GM19324 (cell line): ENCODE measurements at regions not wholly inside any gene's neighbourhood (a gene's known extent, or its start where the extent isn't known, plus 50 kb on each side); places are given as distances from the start of the nearest gene placed in this dataset.
A peak's percentile ranks its signal among the peaks of the same experiment; 100 is the strongest.
"Not testable (repeated sequence)": the region's sequence is repeated elsewhere in the genome, so short reads cannot be mapped to it uniquely, and the experiment has no call there.

Experiments used
- ATAC-seq: cut with Tn5 transposase; IDR thresholded peaks from one replicate; pipeline ENCODE4 v1.9.1; 2021; ENCODE audit warnings: mild to moderate bottlenecking, moderate library complexity; ENCODE audit not compliant: unreplicated experiment, low FRiP score

GRCh38 chr12:75657354-75657753 is 145.9 kb upstream of the KRR1 start:
- not testable (repeated sequence) for ATAC-seq

- ATAC-seq, result no peak
These were observed 145.2 kb upstream of the KRR1 start for GRCh38 chr12:75656648-75657047.

DNA sequence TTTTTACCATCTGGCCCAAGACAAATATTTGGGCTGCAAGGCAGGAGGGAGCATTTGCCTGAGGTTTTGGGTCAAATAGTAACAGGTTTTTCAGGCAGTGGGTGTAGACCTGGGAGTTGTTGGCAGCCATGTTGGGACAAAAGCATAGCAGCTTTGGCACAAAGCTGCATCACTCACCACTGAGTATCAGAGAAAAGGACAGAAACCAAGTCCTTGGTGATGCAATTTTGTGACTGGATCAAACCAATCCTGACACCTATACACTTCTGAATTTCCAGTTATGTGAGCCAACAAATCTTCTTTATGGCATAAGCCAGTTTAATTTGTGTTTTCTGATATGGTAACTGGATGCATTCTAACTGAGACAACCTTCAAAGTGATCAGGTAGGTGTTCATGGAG is 144.8 kb upstream of the KRR1 start:
- no peak for ATAC-seq

GRCh38 chr12:75655315-75655806 is 144.0 kb upstream of the KRR1 start:
- ATAC-seq, result no peak

DNA sequence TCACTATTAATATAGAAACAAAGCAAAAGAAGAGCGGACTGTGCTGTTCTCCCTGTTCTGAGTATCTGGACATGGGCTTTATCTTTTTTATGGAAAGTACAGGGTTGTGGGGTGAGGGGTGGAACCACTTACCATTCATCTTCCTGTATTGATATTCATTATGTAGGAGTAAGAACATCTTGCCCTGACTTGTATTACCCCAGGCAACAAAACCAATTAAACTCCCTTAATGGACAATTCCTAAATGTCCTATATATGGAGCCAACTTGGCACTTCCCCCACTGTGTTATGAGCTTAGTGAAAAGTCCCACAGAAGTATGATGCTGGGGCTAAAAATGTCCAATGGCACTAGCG is 139.9 kb upstream of the KRR1 start:
- no peak for ATAC-seq

- no peak for ATAC-seq
These were observed 139.4 kb upstream of the KRR1 start for GRCh38 chr12:75650595-75651341.

GRCh38 chr12:75650100-75650499 is 138.7 kb upstream of the KRR1 start:
- no peak for ATAC-seq

GRCh38 chr12:75648856-75649255 is 137.4 kb upstream of the KRR1 start:
- ATAC-seq, result no peak

- no peak for ATAC-seq
These were observed 135.2 kb upstream of the KRR1 start for GRCh38 chr12:75646329-75647210.

GRCh38 chr12:75644472-75645072 is 133.2 kb upstream of the KRR1 start:
- no peak for ATAC-seq

GRCh38 chr12:75643119-75643518 is 131.7 kb upstream of the KRR1 start:
- ATAC-seq, result not testable (repeated sequence)

- ATAC-seq, result no peak
These were observed 130.8 kb upstream of the KRR1 start for GRCh38 chr12:75642226-75642625.

GRCh38 chr12:75641031-75641780 is 129.8 kb upstream of the KRR1 start:
- peak; percentile 98 for ATAC-seq

DNA sequence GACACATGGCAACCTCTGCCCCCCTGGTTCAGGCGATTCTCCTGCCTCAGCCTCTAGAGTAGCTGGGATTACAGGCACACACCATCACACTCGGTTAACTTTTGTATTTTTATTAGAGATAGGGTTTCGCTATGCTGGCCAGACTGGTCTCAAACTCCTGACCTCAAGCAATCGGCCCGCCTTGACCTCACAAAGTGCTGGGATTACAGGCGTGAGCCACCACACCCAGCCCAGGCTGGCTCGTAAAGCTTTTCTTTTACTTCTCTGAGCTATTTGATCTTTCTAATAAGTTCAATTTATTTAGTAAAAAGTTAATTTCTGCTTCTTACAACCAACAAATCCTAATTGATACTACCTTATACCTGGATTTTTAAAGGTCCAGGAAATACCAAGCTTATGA is 127.4 kb upstream of the KRR1 start:
- ATAC-seq, result no peak

GRCh38 chr12:75636607-75637006 is 125.2 kb upstream of the KRR1 start:
- ATAC-seq, result no peak

GRCh38 chr12:75635606-75636444 is 124.4 kb upstream of the KRR1 start:
- no peak for ATAC-seq

DNA sequence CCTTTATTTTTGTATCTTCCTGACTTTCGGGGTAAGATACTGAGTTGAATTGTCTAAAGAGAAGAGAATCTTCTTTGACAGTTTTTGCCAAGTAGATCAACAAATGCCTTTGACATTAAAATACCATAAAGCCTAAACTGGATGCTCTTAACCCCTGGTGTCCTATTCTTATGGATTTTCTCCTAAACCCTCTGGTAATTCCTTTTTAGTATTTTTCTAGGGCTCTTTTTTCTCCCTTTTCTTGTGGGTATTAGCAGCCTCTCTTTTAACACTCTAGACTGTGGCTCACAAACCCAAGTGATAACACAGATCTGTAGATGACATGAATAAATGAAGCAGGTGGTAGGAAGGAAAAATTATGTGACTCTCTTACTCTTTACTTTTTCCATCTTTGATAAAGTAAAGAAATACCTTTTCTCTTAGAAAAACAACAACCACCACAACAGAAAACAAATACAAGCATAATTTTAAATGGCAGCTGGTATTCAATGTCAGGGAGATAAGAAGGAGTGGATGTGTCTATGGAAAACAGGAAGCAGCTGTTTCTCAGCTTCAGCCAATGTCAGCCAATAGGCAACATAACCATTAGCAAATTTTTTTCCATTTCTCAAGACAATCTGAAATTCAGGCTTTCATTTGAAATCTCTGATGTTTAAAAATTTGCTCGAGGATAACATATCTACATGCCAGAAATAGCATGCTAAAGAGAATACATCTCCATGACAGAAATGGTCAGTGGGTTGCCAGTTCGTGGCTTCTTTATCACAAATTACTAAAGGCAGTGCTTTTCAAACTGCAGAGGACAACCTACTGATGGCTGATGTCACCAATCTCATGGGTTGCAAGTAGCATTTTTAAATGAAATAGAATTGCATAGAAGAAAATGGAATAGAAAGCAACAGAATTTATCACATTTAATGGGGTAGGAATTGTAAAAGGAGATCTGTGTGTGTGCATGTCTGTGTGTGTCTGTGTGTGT is 123.1 kb upstream of the KRR1 start:
- ATAC-seq, result no peak

DNA sequence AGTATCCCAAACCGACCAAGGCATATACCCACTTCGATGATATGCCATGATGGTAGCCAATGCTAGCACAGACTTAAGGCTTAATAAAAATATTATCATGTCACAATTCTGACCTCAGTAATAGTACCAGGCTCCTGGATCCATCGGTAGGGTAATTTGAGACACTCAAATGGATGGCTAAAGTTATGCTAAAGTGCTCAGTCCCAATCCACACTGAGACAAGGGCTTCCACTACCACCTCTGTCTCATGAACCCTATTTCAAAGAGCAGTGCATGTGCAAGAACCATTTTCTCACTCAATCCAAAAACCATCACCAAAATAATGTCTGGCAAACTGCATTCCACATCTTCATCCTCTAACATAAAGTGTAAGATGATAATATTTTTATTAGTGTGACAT is 122.4 kb upstream of the KRR1 start:
- no peak for ATAC-seq

- ATAC-seq, result no peak
These were observed 121.0 kb upstream of the KRR1 start for GRCh38 chr12:75632442-75632841.
